GM18909 (cell line): ENCODE measurements at regions not wholly inside any gene's neighbourhood (a gene's known extent, or its start where the extent isn't known, plus 50 kb on each side); places are given as distances from the start of the nearest gene placed in this dataset.

Experiments
- ATAC-seq: cut with Tn5 transposase; IDR thresholded peaks from one replicate; pipeline ENCODE4 v1.9.1; 2021; ENCODE audit warnings: mild to moderate bottlenecking; ENCODE audit not compliant: unreplicated experiment, poor library complexity

DNA sequence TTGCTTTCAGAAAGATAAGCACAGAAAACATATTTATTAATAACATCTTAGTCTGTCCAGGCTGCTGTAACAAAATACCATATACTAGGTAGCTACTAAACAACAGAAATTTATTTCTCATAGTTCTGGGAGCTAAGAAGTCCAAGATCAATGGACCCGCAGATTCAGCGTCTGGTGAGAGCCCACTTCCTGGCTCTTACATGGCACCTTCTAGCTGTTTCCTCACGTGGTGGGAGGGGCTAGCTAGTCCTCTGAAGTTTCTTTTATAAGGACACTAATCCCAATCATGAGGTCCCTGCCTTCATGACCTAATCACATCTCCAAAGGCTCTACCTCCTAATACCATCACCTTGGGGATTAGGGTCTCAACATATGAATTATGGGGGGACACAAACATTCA is 57.2 kb upstream of the AFF2 start:
- ATAC-seq = no peak

DNA sequence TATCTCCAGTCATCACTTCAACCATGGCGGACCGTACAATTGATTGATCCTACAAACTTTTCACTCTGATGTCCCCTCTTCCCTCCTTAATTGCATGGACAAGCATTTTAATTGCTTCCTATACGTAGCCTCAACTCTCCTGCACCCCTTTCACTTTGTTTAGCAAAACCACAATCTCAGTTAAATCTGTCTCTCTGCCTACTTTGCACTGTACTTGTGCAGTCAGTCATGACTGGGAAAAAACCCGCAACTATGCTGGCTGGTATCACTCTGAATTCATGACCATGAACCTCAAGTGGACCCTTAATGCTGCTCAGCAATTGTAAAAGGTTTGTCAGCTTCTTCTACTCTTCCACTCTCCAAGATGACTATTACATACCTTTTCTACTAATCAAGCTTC is 51.7 kb upstream of the AFF2 start:
- peak; percentile 77 for ATAC-seq
